Hematopoietic multipotent progenitor cell (in vitro differentiated cells): ENCODE measurements at regions not wholly inside any gene's neighbourhood (a gene's known extent, or its start where the extent isn't known, plus 50 kb on each side); places are given as distances from the start of the nearest gene placed in this dataset.
A peak's percentile ranks its signal among the peaks of the same experiment; 100 is the strongest.

Experiments
- DNase-seq, 3 donors: peaks; one replicate each; pipeline ENCODE4 v3.0.0-alpha.2; 2011 to 2015; ENCODE audit warnings: low read depth in 2 of 3, low spot score in 2 of 3

DNA sequence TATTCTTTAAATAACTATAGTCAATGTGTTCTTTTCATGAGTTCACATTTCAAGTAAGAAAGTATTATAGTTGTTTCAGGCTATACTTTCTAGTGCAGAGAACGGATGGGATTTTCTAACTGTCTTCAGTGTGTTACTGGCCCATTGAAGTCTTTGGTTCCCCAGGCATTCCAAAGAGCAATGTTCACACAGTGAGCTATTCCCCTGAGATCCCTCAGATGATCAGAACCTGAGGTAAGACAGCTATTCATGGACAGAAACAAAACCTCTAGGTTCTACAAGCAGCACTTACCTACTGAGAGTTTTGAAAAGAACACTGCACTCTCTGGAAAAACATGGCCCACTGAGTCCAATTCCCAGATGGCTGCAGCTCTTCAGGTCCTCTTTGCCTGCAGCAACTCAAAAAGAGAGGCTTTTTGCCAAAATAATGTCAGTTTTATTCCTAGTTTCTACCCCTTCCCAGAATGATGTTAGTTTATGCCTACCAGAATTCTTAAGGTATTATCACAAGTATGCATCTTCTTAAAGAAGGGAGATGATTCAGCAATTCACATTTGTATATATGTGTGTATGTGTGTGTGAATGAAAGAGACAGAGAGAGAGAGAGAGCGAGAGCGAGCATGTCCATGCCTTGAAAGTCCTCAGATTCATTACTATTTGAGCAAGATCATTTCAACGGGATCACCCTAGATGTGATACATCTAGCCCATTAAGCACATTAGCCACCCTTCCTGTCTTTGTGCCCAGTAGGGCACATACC is 146.1 kb downstream of the PDHA2 start:
- DNase-seq = no peak

DNA sequence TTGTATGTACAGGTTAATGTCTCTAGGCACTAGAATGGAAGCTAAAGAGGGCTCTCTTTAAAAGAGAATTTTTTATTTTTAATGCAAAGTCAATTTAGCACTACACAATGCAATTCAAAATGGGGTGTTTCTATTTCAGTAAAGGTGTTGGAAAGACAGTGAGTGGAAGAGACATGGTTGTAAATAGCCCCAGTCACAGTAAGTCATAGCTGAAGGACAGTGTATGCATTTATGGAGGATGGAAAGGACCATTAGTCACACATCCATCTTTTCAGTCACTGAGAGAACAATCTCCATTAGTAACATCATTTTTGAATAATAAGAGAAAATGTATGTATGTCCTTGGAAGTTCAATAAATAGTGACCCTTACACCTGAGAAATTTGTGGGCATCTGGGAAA is 148.0 kb downstream of the PDHA2 start:
- no peak for DNase-seq

DNA sequence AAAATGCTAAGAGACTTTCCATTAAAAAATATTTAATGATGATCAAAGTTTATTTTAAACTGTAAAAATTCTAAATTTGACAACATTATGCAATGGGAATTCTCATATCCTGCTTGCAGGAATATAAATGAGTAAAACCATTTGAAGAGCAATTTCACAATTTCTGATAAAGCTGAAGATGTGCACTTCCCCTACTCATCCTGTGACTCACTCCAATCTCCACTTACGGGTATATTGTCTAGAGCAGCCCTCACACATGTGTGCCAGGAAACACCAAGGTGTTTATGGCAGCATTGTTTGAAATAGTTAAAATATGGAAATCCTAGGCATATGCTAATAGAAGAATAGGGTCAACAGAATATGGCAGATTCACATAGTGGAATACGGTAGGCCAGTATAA is 158.4 kb downstream of the PDHA2 start:
- no peak for DNase-seq

DNA sequence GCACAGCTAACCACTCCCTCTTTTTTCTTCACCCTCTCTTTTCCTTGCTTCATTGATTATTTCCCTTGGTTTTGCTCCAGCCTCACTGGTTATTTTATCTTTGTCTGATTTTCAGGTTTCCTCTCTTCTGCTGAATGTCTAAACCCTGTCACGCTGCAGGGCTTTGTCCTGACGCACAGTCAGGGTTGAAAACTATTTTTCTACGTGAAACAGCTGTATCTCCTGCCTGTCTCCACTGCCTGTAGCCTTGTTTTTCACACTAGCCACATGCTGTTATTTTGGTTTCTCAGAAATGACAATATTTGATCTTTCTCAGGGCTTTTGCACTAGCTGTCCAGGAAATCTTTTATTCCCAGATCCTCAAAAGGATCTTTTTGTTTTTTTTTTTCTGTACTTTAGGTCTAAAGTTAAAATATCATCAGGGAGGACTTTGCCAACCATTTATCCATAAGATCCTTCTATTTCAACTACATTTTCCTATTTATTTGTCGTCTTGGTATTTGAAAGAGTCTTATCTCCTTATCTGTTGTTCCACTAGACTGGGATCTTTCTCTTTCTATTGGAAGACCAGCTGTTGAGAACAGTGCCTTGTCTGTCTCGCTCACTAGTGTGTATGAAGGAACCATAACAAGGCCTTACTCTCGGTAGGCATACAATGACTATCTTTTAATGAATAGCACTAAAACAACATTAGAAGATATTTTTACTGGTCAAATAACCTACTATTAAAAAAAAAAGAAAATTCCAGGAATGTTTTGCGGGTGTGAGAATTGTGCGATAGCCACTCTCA is 164.3 kb downstream of the PDHA2 start:
- DNase-seq = no peak

DNA sequence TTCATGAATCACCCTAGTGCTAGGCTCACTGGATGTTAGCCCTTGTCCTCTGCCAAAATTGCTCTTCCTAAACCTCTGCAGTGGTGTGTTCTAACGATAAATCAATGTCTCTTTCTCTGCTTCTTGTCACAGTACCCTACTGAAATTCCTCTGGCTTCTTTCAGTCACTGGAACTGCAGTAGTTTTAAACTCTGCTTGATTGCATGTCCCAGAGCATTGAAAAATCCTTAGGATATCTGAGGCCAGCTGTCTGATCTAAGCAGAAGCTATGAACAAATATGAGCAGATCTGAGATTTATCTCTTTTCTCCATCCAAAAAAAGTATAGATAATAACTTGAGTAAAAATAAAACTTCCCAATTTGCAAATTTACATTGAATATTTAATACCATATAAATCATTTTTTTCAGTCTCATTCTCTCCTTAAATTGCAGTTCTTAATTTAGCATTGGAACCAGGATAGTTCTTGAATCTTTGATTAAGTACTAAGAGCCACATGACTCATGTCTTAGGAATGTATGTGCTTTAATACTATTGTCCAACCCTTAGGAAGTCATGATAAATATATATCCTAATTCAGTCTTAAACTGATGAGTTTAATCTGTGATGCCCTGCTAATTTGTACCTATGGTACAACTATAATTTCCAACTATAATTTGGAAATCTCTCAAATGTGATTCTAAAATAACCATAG is 169.7 kb downstream of the PDHA2 start:
- DNase-seq = no peak

DNA sequence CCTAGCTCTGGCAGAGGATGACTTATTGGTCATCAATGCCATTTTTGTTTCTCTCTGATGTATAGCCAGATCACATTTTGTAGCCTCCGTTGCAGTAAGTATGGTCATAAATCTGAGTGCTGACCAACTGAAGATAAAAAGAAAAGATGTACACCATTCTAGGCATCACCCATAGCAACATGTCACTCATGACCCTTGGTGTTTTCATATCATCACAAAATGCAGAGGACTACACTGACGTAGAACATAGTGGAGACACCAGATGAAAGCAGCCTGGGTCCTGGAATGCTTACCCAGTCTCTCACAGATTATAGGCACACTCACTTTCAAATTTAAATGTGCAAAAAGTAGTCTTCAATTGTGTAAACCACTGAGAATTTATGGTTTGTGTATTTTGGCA is 172.8 kb downstream of the PDHA2 start:
- no peak for DNase-seq

DNA sequence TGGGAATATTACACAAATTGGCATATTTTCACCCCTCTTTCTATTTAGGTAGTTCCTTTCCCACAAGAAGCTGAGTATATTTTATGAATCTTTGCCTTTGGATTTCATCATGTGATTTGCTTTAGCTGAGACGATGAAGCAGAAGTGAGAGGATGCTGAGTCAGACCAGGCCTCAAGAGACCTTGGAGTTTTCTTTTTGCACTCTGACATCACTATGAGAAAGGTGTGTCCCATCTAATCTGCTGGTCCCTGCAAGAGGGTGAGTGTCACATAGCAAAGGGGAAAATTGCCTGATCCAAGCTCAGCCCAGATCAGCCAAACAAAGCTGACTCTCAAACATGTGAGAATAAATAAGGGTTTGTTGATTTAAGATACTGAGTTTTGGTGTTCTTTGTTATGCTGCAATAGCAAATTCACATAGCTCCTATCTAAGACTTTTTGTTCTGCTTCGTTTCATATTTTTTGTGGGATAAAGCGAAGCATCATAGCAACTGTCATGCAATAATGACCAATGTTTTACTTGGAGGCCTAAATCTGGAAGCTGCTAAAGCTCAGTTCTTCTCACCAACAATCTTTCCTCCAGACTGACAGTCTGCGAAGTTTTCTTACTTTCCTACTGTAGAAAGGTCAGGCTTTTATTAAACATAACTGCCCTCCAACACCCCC is 176.9 kb downstream of the PDHA2 start:
- DNase-seq = peak in 2 of 3 donors; percentile 4 to 11

DNA sequence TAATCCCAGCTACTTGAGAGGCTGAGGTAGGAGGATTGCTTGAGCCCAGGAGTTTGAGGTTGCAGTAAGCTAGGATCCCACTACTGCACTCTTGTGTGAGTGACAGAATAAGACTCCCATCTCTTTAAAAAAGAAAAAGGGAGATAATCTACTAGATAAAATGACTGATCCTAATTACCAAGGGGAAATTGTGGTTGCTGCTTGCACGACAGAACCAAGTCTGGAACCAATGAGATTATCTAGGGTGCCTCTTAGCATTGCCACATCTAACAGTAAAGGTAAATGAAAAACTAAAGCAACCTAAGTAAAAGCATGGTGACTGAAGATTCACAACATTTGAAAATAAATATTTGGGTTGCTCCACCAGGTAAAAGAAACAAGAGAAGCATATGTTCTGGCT is 185.1 kb downstream of the PDHA2 start:
- no peak for DNase-seq

DNA sequence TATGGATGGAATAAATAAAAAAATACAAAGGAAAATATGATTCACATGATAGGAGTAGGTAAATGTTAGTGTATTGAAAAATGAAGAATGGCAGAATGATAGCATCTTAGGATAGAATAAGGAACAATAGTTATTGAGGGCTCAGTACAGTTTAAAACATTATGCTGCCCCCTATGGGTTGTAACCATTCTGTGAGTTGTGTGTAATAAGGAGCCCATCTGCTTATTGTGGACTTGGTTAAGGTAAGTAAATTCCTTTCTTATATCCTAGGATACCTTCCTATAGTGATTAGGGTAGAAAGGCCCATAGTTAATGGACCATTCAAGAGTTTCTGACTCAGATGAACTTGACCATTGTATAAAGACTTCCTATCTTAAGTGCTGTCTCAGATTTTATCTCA is 195.8 kb downstream of the PDHA2 start:
- peak in 1 of 3 donors; percentile 15 for DNase-seq

DNA sequence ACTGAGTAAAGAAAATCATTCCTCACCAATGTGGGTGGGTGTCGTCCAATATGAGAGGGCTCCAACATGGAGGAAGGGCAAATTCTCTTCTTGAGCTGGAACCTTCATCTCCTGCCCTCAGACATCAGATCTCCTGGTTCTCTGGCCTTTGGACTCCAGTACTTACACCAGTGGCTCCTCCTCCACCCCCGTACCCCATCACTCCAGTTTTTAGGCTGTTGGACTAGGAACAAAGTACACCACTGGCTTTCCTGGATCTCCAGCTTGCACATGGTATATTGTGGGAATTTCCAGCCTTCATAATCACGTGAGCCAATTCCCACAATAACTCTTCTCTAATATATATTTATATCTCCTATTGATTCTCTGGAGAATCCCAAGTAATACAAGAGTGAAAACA is 196.9 kb downstream of the PDHA2 start:
- DNase-seq = no peak

DNA sequence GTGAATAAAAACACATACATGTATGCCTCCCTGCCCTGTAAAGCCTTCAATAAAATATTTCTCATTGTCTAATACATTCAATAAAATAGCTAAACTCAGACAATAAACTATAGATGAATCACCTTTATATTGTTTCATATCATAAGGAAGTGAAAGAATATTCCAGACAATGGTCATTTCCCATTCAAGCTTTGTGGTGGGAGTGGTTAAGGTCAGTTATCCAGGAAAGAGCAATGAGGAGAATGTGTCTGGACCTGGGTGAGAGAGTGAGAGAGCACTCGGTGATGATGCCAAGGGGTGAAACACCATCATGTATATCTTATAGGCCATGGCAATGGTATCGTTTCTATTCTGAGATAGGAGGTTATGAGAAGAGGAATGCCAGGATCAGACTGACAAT is 197.8 kb downstream of the PDHA2 start:
- DNase-seq = no peak

DNA sequence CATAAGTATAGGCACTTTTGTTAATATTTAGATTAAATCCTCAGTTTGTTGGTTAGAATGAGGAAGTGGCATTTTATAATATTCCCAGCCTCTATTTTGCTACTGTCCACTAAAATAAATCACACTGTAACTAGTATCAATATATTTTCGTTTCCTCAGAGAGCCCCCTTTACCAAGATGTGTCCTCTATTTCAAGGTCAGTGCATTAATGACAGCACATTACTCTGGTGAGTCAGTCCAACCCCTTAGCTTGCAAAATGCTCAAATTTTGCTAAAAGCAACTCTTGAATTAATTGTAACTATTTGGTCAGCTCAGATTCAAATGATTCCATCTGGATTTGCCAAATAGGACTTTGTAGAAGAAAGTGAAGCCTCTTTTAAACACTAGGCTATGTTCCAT is 199.3 kb downstream of the PDHA2 start:
- no peak for DNase-seq

DNA sequence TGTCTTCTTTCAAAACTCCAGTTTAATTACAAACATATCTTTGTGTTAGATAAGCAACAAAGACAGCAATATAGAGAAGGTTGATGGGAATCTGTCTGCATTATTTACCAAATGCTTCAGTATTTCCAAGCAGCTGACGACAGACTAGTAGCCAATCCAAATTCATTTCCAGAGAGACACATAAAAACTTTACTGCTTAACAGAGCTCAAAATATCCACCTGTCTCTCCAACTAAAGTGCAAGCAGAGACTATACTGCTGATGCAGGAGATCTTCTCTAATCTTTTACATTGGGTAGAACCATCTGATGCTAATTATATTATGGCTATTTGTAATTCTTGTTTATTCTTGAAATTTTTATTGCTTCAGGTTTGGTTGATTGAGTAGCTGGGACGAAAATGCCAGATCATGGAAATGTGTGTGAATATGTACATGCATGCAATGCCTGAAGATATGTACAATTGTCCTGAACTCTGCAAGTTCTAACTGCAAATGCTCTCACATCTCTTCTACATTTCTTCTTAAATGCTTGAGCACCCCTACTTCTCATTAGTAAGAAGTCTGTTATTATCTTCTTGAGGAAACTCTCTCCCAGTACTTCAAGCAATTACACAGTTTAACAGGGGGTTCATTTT is 200.0 kb downstream of the PDHA2 start:
- DNase-seq = no peak

DNA sequence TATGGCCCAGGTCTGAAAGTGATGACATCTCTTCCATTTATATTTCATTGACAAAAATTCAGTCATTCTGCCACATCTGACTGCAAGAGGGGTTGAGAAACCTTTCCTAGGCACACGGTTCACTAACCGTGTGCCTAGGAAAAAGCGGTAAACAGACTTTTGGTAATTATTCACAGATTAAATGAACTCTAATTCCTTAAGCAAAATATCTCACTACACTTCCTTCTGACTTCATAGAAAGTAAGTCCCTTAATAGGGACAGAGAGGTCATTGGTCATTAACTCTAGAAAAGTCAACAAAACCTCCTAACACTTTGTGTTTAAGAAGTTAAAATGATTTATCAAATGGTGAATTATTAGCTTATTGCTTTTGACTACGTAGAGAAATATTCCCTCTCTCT is 205.1 kb downstream of the PDHA2 start:
- DNase-seq = no peak

DNA sequence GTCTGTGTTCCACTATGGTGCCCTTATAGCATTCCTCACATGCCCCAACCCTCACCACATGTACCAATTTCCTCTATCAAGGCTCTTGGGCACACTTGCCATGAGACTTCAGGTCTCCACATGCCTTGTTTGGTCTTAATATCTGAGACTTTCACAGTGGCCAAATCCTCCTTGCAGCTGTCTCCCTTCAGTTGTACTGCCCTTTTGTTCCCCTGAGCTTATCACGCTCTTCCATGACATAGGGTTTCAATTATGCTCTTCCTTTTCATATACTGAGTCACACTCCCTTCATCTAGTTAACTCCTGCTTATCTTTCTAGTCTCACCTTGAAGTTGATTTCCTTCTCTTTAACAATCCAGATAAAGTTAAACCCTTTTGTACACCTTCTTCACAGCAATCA is 212.9 kb downstream of the PDHA2 start:
- DNase-seq = no peak

DNA sequence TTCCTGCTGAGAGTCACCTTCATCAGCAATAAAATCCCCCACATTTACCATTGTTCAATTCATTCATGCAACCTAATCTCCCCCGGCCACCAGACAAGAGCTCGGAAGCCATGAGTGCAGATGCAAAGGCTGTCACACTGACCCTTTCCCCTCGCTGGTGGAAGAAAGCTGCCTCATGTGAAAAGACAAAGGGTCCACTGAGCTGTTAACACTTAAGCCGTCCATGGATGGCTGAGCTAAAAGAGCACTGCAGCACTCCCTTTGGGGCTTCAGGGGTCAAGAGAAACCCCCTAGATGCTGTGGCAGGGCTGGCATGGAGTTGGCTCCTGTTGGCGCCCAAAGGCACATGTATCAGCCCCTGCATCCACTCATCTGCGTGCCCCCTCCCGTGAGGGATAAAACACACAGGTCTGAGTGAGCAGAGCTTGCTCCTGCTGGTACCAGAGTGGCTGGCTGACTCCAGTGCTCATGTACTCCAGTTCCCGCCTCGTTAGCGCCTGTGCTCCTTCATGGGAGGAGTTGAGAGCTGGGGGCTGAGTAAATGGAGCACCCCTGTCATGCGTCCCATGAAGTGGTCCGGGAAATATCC is 216.5 kb downstream of the PDHA2 start:
- no peak for DNase-seq

DNA sequence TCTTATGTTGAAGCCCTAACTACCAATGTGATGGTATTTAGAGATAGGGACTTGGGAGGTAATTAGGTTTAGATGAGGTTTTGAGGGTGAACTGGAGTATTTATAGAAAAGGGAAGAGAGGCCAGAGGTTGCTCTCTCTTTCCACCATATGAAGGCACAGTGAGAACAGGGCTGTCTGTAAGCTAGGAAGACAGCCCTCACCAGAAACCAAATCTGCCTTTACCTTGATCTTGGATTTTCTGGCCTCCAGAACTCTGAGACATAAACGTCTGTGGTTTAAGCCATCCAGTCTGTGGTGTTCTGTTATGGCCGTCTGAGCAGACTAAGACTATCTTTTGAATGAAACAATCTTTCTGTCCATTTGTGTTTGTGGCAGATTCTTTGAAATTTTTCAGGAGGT is 223.7 kb downstream of the PDHA2 start:
- peak in 1 of 3 donors; percentile 6 for DNase-seq

DNA sequence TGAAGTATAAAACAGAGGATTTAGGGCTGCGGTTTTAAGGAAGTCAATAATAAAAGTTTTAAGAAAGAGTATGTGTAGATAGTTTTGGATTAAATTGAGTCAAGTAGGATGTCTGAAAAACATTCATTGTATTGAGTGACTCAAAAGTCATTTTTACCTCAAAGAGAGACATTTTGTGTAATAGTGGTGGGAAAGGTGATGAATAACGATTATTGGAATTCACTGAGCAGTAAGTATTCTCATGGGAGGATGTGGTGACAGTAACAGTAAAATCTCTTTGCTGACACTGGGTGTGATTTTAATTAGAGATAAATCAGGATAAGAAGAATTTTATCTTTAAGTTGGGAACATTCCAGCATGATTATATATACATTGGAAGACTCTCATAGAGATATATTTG is 233.6 kb downstream of the PDHA2 start:
- DNase-seq = no peak

DNA sequence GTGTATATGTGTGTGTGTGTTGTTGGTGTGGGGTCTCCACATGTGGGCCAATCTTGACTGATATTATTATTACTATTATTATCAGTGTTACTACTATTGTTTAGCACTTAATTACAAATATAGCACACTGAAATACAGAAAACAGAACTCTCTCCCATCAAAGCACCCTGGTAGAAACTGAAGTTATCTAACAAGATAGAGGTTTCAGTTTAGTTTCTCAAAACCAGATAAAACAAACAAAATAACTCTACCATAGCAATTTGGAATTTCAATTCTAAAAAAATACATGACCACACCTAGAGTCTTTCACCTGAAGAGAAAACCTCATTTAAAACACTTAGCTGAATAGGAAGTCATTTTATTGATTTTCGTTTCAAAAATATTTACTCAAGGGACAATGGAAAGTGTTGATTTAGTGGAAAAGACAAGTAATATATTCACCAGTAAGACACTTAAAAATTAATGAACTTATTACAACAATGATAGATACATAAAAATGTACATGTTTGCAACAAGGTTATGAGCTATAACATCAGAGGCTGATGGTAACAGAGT is 252.3 kb downstream of the PDHA2 start:
- DNase-seq = no peak

DNA sequence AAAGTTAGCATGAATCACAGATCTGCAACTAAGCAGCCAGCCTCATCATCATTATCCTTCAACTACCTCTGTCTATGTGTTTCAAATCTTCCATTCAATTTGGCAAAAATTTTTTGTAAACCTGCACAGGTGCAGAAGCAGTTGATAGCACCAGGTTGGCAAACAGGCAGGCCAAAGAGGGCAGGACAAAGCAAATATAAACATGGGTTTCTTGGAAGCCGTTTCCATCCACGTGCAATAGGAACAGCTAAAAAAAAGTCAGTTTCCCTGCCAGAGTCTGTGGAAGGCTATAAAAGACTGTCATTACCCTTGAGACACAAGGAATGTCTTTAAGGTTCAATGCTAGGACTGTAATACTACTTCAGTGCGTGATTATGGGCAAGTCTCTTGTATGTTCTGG is 253.2 kb downstream of the PDHA2 start:
- DNase-seq = no peak
